ENCODE measurements at regions not wholly inside any gene's neighbourhood (a gene's known extent, or its start where the extent isn't known, plus 50 kb on each side); places are given as distances from the start of the nearest gene placed in this dataset.

GRCh38 chr1:79592707-79593106 is 586.2 kb upstream of the ADGRL4 start:
- Histone ChIP-seq H3K27ac (replicated peaks) (no peak overlapping the region), H3K4me3 (replicated peaks; ENCODE audit: insufficient read depth, low read length) (no peak overlapping the region), H3K27me3 (ENCODE audit: insufficient read depth, poor library complexity, severe bottlenecking) (no peaks in the 10 kb centered on the region)
- TF ChIP-seq GABPA (IDR thresholded peaks at IDR 0.05; ENCODE audit: low read depth) (no peak), POLR2AphosphoS5 (IDR thresholded peaks at IDR 0.05; ENCODE audit: low read depth) (no peak), SPI1 (IDR thresholded peaks at IDR 0.05; ENCODE audit: borderline replicate concordance, low read depth) (no peak)
- TF ChIP-seq, protein P1, sequence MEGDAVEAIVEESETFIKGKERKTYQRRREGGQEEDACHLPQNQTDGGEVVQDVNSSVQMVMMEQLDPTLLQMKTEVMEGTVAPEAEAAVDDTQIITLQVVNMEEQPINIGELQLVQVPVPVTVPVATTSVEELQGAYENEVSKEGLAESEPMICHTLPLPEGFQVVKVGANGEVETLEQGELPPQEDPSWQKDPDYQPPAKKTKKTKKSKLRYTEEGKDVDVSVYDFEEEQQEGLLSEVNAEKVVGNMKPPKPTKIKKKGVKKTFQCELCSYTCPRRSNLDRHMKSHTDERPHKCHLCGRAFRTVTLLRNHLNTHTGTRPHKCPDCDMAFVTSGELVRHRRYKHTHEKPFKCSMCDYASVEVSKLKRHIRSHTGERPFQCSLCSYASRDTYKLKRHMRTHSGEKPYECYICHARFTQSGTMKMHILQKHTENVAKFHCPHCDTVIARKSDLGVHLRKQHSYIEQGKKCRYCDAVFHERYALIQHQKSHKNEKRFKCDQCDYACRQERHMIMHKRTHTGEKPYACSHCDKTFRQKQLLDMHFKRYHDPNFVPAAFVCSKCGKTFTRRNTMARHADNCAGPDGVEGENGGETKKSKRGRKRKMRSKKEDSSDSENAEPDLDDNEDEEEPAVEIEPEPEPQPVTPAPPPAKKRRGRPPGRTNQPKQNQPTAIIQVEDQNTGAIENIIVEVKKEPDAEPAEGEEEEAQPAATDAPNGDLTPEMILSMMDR (IDR thresholded peaks at IDR 0.05; ENCODE audit: insufficient read depth, low read length): no peak
- TF ChIP-seq, protein P2, sequence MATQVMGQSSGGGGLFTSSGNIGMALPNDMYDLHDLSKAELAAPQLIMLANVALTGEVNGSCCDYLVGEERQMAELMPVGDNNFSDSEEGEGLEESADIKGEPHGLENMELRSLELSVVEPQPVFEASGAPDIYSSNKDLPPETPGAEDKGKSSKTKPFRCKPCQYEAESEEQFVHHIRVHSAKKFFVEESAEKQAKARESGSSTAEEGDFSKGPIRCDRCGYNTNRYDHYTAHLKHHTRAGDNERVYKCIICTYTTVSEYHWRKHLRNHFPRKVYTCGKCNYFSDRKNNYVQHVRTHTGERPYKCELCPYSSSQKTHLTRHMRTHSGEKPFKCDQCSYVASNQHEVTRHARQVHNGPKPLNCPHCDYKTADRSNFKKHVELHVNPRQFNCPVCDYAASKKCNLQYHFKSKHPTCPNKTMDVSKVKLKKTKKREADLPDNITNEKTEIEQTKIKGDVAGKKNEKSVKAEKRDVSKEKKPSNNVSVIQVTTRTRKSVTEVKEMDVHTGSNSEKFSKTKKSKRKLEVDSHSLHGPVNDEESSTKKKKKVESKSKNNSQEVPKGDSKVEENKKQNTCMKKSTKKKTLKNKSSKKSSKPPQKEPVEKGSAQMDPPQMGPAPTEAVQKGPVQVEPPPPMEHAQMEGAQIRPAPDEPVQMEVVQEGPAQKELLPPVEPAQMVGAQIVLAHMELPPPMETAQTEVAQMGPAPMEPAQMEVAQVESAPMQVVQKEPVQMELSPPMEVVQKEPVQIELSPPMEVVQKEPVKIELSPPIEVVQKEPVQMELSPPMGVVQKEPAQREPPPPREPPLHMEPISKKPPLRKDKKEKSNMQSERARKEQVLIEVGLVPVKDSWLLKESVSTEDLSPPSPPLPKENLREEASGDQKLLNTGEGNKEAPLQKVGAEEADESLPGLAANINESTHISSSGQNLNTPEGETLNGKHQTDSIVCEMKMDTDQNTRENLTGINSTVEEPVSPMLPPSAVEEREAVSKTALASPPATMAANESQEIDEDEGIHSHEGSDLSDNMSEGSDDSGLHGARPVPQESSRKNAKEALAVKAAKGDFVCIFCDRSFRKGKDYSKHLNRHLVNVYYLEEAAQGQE (IDR thresholded peaks at IDR 0.05; ENCODE audit: insufficient replicate concordance, low read depth): no peak
- DNase-seq (ENCODE audit: low read depth in 1 of 2, low spot score in 1 of 2): no peak

- H3K4me3 ChIP-seq (replicated peaks; ENCODE audit: insufficient read depth, low read length): no peak overlapping the region
- no peaks in the 10 kb centered on the region for H3K27me3 ChIP-seq (ENCODE audit: insufficient read depth, poor library complexity, severe bottlenecking)
- DNase-seq (ENCODE audit: low read depth in 1 of 2, low spot score in 1 of 2): no peak
- no peak for TF ChIP-seq SPI1 (IDR thresholded peaks at IDR 0.05; ENCODE audit: borderline replicate concordance, low read depth)
- TF ChIP-seq, protein P2 (IDR thresholded peaks at IDR 0.05; ENCODE audit: insufficient replicate concordance, low read depth): no peak
- H3K27ac ChIP-seq (replicated peaks): no peak overlapping the region
Observed at GRCh38 chr1:79588719-79589118, 582.2 kb upstream of the ADGRL4 start.

DNA sequence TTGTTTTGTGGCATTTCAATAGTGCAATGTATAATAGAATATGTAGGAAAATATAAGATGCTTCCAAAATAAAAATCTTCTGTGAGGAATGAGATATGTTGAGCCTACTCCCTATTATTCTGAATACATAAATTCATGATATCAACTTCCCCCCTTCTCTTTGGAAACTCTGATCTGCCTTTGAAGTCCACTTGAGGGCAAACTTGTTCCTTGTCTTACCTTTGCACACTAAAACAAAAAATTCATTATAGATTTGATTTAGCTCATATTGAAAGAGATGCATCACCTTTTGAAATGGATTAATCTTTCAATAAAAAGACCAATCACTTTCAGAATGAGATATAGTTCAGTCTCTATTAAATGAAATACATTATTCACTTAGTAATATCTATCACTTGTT is 580.7 kb upstream of the ADGRL4 start:
- no peak overlapping the region for H3K27ac ChIP-seq (replicated peaks)
- no peak overlapping the region for H3K4me3 ChIP-seq (replicated peaks; ENCODE audit: insufficient read depth, low read length)
- TF ChIP-seq GABPA (IDR thresholded peaks at IDR 0.05; ENCODE audit: low read depth): no peak
- TF ChIP-seq POLR2AphosphoS5 (IDR thresholded peaks at IDR 0.05; ENCODE audit: low read depth): no peak
- TF ChIP-seq SPI1 (IDR thresholded peaks at IDR 0.05; ENCODE audit: borderline replicate concordance, low read depth): no peak
- TF ChIP-seq, protein P1 (IDR thresholded peaks at IDR 0.05; ENCODE audit: insufficient read depth, low read length): no peak
- TF ChIP-seq, protein P2 (IDR thresholded peaks at IDR 0.05; ENCODE audit: insufficient replicate concordance, low read depth): no peak
- DNase-seq (ENCODE audit: low read depth in 1 of 2, low spot score in 1 of 2): no peak
- no peaks in the 10 kb centered on the region for H3K27me3 ChIP-seq (ENCODE audit: insufficient read depth, poor library complexity, severe bottlenecking)

DNA sequence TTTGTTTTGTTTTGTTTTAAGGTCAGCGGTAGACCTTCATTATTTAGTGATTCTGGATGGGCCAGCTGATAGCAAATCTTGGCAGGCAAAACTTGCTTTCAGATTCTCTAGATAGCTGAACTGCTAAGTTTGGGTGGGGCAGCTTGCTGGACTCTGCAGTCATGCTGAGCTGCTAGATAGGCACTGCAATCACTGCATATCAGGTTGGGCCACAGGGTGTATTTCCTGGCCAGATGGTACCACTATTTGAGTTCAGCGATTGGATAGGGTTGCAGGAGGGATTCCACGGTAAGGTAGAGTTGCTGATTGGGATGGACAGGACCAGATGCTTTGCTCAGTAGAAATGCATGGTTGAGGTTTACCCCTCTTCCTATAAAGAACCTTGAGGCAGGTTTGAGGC is 579.3 kb upstream of the ADGRL4 start:
- no peak for DNase-seq (ENCODE audit: low read depth in 1 of 2, low spot score in 1 of 2)
- no peak overlapping the region for H3K27ac ChIP-seq (replicated peaks)
- TF ChIP-seq, protein P2 (IDR thresholded peaks at IDR 0.05; ENCODE audit: insufficient replicate concordance, low read depth): no peak
- TF ChIP-seq, protein P1 (IDR thresholded peaks at IDR 0.05; ENCODE audit: insufficient read depth, low read length): no peak
- no peak for TF ChIP-seq GABPA (IDR thresholded peaks at IDR 0.05; ENCODE audit: low read depth)
- TF ChIP-seq POLR2AphosphoS5 (IDR thresholded peaks at IDR 0.05; ENCODE audit: low read depth): no peak
- no peak for TF ChIP-seq SPI1 (IDR thresholded peaks at IDR 0.05; ENCODE audit: borderline replicate concordance, low read depth)
- H3K27me3 ChIP-seq (ENCODE audit: insufficient read depth, poor library complexity, severe bottlenecking): no peaks in the 10 kb centered on the region
- no peak overlapping the region for H3K4me3 ChIP-seq (replicated peaks; ENCODE audit: insufficient read depth, low read length)
